ENCODE measurements at regions not wholly inside any gene's neighbourhood (a gene's known extent, or its start where the extent isn't known, plus 50 kb on each side); places are given as distances from the start of the nearest gene placed in this dataset.

DNA sequence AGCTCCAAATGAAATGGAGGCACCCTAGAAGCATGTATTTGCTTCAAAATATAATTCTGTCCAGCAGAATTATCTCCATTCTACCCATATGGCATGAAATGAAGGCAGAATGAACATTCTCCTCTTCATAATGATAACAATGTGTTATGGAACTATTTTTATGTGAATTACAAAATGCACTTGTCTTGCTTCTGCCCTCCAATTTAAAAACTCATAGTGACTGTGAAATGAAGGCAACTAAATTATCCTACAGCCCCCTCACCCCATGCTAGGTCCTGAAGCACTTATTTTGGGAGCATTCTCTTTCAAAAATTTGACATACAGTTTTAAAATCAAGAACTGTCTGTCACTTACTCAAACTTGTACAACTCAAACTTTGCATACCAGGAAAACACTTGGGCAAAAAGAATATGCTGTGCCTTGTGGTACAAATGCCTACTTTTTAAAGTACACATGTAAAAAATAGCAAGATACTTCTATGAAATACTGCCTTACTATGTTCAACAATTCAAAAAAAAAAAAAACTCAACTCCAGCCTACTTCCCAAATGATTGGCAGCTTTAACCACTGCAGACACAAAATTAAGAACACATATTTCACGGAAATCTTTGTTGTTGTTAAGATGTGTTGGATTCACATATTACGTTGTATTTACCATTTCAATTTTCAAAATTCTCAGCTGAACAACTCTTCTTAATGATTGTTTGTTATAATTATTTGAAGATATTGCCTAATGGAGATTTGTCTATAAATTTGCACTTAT lies 213.3 kb upstream of the NFIA start:
- 81 to 96% methylated on average over 2 of the region's 2 CpGs for WGBS, 2 donors
- TF ChIP-seq, protein P1, sequence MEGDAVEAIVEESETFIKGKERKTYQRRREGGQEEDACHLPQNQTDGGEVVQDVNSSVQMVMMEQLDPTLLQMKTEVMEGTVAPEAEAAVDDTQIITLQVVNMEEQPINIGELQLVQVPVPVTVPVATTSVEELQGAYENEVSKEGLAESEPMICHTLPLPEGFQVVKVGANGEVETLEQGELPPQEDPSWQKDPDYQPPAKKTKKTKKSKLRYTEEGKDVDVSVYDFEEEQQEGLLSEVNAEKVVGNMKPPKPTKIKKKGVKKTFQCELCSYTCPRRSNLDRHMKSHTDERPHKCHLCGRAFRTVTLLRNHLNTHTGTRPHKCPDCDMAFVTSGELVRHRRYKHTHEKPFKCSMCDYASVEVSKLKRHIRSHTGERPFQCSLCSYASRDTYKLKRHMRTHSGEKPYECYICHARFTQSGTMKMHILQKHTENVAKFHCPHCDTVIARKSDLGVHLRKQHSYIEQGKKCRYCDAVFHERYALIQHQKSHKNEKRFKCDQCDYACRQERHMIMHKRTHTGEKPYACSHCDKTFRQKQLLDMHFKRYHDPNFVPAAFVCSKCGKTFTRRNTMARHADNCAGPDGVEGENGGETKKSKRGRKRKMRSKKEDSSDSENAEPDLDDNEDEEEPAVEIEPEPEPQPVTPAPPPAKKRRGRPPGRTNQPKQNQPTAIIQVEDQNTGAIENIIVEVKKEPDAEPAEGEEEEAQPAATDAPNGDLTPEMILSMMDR (IDR thresholded peaks at IDR 0.05): no peak
- intact Hi-C loops (cut with DNase I): no loop called here
- ATAC-seq: no peak
- DNase-seq: no peak
- H3K9me3 ChIP-seq: no peaks in the 10 kb centered on the region
- H3K36me3 ChIP-seq: no peaks in the 10 kb centered on the region
- no peak overlapping the region for H3K27ac ChIP-seq
- no peak overlapping the region for H3K4me3 ChIP-seq
- H3K4me1 ChIP-seq: peaks cover 0 to 7% (median 0%) of the 10 kb centered on the region in 3 donors
- no peak for FAIRE-seq
- no peaks in the 10 kb centered on the region for H3K27me3 ChIP-seq

DNA sequence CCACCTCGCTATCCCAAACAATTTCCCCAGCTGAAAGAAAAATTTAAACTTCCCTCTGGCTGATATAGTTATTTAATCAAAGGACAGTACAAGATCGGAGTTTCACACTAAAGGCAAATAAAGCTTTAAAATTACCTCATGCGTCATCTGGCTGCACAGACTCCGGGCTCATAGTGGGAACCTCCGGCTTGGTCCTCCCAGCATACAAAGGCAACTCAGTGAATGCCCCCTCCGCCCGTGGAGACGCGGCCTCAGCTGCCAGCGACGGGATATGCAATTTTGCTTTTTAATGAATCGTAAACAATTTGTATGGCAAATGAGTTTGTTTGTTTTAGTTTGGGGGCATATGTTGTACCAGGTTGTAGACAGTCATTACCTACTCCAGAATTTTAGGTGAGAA lies 214.6 kb upstream of the NFIA start:
- 68 to 75% methylated on average over 12 of the region's 12 CpGs for WGBS, 2 donors

DNA sequence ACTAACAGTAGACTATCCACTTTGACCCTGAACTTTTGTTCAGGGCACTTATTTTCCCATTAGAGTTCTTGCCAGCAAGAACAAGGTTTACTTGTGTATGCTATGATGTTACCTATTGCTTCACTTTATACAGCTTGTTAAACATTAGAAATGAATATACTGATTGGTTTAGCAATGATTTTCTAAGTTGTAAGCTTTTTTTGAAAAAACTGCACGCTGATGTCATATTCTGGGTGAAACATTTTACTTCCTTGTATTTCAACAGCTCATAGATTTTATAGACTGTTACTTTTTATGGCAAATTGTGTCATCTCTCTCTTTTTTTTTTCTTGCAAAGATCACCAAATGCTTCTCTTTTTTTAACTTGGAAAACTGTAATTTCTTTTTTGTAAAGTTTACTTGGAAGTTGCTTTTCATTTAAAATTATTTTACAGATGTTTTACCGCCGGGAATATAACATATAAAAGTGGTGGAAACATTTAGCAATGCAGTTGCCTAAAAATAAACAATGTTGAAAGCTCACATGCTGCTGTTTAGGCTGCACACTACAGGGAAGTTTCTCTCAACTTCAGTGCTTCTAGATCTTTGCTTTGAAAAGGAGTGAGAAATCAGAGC lies 215.3 kb upstream of the NFIA start:
- Histone ChIP-seq H3K4me3 (no peak overlapping the region), H3K4me1 (peaks cover 0 to 7% (median 0%) of the 10 kb centered on the region in 3 donors), H3K27ac (peak overlapping the region in 2 of 4 donors; percentile 25 to 39), H3K9me3 (no peaks in the 10 kb centered on the region), H3K36me3 (no peaks in the 10 kb centered on the region), H3K27me3 (no peaks in the 10 kb centered on the region)
- TF ChIP-seq, protein P1 (IDR thresholded peaks at IDR 0.05): no peak
- 54 to 63% methylated on average over 3 of the region's 3 CpGs for WGBS, 2 donors
- intact Hi-C loops (cut with DNase I): no loop called here
- DNase-seq: no peak
- FAIRE-seq: peak; percentile 53
- ATAC-seq: peak; percentile 50 to 76 (median 66)

More for the DNA sequence above, 214.6 kb upstream of the NFIA start:
- no peaks in the 10 kb centered on the region for H3K36me3 ChIP-seq
- peaks cover 0 to 7% (median 0%) of the 10 kb centered on the region in 3 donors for H3K4me1 ChIP-seq
- H3K27me3 ChIP-seq: no peaks in the 10 kb centered on the region
- TF ChIP-seq, protein P1 (IDR thresholded peaks at IDR 0.05): no peak
- ATAC-seq (no peak), DNase-seq (no peak), FAIRE-seq (no peak)
- H3K4me3 ChIP-seq: no peak overlapping the region
- H3K9me3 ChIP-seq: no peaks in the 10 kb centered on the region
- H3K27ac ChIP-seq: peak overlapping the region in 2 of 4 donors; percentile 0 to 18
- intact Hi-C loops (cut with DNase I): no loop called here

DNA sequence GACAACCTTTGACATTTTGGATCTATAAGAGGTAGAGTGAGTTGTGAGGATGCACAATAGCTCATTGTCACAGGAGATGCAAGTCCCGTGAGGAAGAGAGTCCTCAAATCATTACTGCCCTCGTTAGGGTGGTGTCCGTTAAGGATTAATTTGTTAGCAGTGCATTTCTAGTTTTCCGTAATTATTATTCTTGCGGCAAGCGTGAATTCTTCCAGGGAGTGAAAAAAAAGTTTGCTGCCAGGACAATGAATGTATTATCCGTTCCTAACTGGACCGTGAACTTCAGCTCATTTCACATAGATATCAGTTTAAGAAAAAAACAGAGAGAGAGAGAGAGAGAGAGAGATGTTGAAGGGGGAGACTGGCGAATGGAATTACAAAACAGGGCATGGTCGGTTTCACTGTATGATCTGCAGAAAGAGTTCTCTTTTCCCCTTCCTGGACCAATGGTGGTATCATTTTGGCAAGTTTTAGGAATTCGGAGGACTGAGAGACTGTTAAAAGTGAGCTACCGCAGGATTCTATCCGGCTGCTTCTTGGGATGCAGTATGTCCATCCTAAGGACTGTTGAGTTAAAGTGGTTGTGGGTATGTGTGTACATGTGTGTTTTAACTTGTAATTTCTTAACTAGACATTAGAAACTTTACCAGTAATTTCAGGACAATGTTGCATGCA lies 216.0 kb upstream of the NFIA start:
- Histone ChIP-seq H3K27ac (peak overlapping the region in 2 of 4 donors; percentile 25 to 39), H3K36me3 (no peaks in the 10 kb centered on the region), H3K9me3 (no peaks in the 10 kb centered on the region), H3K27me3 (no peaks in the 10 kb centered on the region), H3K4me3 (no peak overlapping the region), H3K4me1 (peaks cover 0 to 7% (median 0%) of the 10 kb centered on the region in 3 donors)
- intact Hi-C loops (cut with DNase I): no loop called here
- TF ChIP-seq, protein P1 (IDR thresholded peaks at IDR 0.05): no peak
- 30 to 35% methylated on average over 13 of the region's 13 CpGs for WGBS, 2 donors
- no peak for DNase-seq
- FAIRE-seq: no peak
- peak in 2 of 4 donors; percentile 21 to 28 for ATAC-seq
